SH-SY5Y (cell line): ENCODE measurements at regions not wholly inside any gene's neighbourhood (a gene's known extent, or its start where the extent isn't known, plus 50 kb on each side); places are given as distances from the start of the nearest gene placed in this dataset.
A peak's percentile ranks its signal among the peaks of the same experiment; 100 is the strongest.

Experiments
- GATA2 ChIP-seq: IDR thresholded peaks from 2 replicates; pipeline ENCODE4 v1.6.1; 2011; ENCODE audit warnings: mild to moderate bottlenecking, low read depth, low read length
- GATA3 ChIP-seq: IDR thresholded peaks from 2 replicates; pipeline ENCODE4 v1.6.1; 2011; ENCODE audit warnings: low read depth, mild to moderate bottlenecking, low read length, moderate library complexity

- TF ChIP-seq GATA3 (no peak), GATA2 (no peak)
Measured at GRCh38 chr6:66848244-66848953, 1141.4 kb upstream of the EYS start.

DNA sequence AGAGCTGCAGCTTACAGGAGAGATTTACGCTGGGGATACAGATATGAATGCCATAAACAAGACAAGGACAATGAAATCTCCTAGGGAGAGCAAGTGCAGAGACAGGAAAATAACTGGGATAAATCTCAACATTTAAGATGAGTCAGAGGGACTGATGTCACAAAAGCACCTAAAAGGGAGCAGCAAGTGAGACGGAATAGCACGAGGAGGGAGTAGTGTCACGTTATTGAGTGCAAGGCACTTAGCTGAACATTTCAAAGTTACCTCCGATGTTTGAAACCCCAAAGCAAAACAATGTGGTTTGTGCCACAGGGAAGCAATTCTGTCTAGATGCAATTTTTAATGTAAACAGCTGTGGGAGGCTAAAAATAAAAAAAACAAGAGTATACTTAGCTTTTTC, 1131.7 kb upstream of the EYS start:
- TF ChIP-seq GATA2 (no peak), GATA3 (no peak)

- TF ChIP-seq GATA2 (no peak), GATA3 (no peak)
Measured at GRCh38 chr6:66825539-66825938, 1118.5 kb upstream of the EYS start.

GRCh38 chr6:66814156-66814555, 1107.1 kb upstream of the EYS start:
- TF ChIP-seq GATA2 (no peak), GATA3 (no peak)

DNA sequence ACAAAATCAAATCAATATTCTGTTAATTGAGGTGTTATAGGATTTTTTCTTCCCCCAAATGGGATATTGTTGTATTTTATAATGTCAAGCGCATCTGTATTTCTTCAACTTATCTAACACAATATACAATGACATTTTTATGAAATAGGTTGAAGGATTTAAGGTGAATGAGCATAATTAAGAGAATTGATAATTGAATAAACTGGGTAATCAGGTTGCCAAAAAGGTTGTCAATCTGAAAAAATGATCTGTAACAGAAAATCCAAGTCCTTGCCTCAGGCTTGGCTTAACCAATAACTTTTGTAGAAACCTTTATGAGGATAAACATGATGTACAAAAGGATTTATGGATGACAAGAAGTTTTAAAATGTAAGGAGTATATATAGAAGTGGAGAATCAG, 1101.7 kb upstream of the EYS start:
- no peak for TF ChIP-seq GATA3
- no peak for TF ChIP-seq GATA2

DNA sequence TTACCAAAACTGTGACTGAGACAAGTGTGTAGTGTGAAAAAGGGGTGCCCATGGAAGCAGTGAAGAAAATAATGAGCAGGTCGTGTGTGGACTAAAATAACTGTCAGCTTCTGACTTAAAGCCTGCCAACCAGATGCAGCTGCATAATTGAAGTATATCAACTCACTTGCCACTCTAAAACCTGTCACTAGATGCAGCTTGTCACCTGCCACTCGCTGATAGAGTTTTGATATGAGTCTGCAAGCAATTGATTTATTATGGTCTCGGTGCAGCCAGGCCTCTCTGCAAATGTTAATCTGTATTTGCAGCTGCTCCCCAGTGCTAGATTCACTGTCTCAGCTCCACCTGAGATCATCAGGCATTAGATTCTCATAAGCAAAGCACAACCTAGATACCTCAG, 1090.0 kb upstream of the EYS start:
- no peak for TF ChIP-seq GATA3
- no peak for TF ChIP-seq GATA2

- no peak for TF ChIP-seq GATA2
Measured at GRCh38 chr6:66788579-66788978, 1081.6 kb upstream of the EYS start.

DNA sequence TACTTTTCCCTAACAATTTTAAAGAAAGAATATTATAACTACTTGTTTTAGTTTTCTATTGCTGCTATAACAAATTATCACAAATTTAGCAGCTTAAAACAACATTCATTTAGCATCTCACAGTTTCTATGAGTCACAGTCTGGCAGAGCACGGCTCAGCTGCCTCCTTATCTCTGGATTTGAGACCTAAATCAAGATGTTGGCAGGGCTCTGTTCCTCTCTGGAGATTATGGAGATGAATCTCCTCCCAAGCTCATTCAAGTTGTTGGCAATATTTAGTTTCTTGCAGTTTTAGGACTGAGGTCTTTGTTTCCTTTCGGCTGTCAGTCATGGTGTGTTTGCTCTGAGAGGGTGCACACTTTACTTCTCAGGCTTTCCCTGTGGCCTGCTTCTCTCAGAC, 1065.8 kb upstream of the EYS start:
- 0 out of 2 replicates have a peak, but pooled peaks have one; percentile 32 for TF ChIP-seq GATA3
- peak; percentile 66 for TF ChIP-seq GATA2

DNA sequence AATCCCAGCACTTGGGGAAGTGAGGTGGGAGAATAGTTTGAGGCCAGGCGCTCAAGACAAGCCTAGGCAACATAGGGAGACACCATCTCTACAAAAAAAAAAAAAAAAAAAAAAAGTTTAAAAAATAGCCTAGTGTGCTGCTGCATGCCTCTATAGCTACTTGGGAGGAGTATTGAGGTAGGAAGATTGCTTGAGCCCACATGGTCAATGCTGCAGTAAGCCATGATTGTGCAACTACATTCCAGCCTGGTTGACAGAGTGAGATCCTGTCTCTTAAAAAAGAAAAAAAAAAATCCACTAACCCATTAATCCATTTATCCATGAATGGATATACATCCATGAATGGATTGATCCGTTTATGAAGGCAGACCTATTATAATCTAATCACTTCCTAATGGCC, 1064.6 kb upstream of the EYS start:
- no peak for TF ChIP-seq GATA3
- no peak for TF ChIP-seq GATA2

DNA sequence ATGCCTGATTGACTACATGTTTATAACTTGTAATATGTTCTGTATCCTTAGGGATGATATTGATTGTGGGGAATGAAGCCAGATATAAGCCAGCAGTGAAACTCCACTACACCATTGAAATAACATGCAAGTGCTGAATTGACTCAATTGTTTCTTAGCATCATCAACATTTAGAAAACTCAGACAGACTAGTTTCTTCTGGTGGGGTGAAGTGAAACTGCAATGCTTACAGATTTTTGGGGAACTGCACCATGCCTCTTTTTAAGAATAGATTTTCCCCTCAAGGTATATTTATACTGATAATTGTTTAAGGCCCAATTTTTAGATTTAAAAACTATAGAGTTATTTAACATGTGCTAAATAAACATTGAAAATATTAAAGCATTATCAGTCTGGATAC, 1044.6 kb upstream of the EYS start:
- TF ChIP-seq GATA3 = no peak
- TF ChIP-seq GATA2 = no peak

DNA sequence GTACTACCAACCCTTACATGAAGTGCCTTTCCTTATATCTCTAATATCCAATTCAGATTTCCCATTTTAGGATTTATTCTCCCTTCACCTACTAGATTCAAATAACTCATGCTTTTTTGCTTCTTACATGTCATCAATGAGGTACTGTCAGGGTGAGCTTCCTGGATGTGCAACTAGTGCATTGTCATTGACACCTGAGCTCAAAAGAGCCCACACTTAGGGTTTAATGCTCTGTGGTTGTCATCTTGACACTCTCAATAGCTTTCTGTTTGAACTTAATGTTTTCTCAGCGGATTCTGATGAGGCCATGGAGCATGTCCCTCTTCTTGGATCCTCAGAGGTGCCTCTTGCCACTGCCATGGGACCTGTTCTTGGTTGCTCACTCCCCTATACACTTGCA, 1033.3 kb upstream of the EYS start:
- TF ChIP-seq GATA2 = no peak
- no peak for TF ChIP-seq GATA3

- TF ChIP-seq GATA3 (no peak), GATA2 (no peak)
Measured at GRCh38 chr6:66735106-66735890, 1028.3 kb upstream of the EYS start.

DNA sequence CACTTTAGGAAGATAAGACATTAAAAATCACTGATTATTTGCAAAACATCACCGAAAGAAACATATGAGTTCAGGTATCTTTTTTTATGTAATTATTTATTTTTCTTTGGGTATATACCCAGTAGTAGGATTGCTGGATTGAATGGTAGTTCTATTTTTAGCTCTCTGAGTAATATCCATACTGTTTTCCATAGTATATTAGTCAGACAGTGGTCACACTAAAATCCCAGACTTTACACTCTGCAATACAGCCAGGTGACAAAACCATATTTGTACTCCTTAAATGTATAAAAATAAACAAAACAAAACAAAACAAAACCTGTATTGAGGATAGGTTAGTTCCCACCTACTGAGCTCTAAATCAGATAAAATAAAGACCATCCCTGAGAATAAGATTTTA, 1024.3 kb upstream of the EYS start:
- TF ChIP-seq GATA2 (no peak), GATA3 (no peak)

GRCh38 chr6:66725670-66726069, 1018.6 kb upstream of the EYS start:
- TF ChIP-seq GATA2 (no peak), GATA3 (no peak)

DNA sequence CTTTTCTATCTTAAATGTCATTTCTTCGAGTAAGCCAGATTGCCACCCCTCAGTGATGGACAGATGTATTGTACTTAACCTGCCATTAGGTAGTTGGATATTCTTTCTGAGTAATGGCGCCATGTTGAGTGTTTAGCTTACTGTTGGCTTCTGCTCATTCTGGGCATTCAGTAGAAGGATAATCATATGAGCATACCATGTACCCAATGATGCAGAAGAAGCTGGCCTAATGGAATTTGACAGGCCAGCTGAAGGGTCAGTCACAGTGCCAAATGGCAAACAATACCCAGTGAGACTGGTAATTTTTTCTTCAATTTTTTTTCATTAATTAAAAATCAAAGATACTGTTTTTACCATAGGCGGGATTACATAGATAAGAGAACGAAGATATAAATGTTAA, 1010.8 kb upstream of the EYS start:
- no peak for TF ChIP-seq GATA3
- TF ChIP-seq GATA2 = no peak
